GM21367 (cell line): ENCODE measurements at regions not wholly inside any gene's neighbourhood (a gene's known extent, or its start where the extent isn't known, plus 50 kb on each side); places are given as distances from the start of the nearest gene placed in this dataset.

ENCODE experiments used
- ATAC-seq: cut with Tn5 transposase; IDR thresholded peaks from one replicate; pipeline ENCODE4 v1.9.1; 2021; ENCODE audit not compliant: unreplicated experiment

GRCh38 chr18:41553716-41554115 is 401.3 kb upstream of the PIK3C3 start:
- no peak for ATAC-seq

GRCh38 chr18:41548521-41549260 is 406.3 kb upstream of the PIK3C3 start:
- ATAC-seq, result no peak

GRCh38 chr18:41545091-41545888 is 409.7 kb upstream of the PIK3C3 start:
- no peak for ATAC-seq

- no peak for ATAC-seq
Observed at GRCh38 chr18:41543815-41544214, 411.2 kb upstream of the PIK3C3 start.

GRCh38 chr18:41540237-41540871 is 414.7 kb upstream of the PIK3C3 start:
- ATAC-seq, result no peak

GRCh38 chr18:41538751-41539150 is 416.3 kb upstream of the PIK3C3 start:
- ATAC-seq, result no peak

GRCh38 chr18:41537666-41538065 is 417.4 kb upstream of the PIK3C3 start:
- ATAC-seq, result no peak

GRCh38 chr18:41532344-41533086 is 422.5 kb upstream of the PIK3C3 start:
- no peak for ATAC-seq

- no peak for ATAC-seq
Observed at GRCh38 chr18:41530970-41531369, 424.1 kb upstream of the PIK3C3 start.

- no peak for ATAC-seq
Observed at GRCh38 chr18:41529093-41529492, 425.9 kb upstream of the PIK3C3 start.

GRCh38 chr18:41526054-41526453 is 429.0 kb upstream of the PIK3C3 start:
- ATAC-seq, result no peak

GRCh38 chr18:41524674-41525470 is 430.2 kb upstream of the PIK3C3 start:
- no peak for ATAC-seq

GRCh38 chr18:41517142-41517541 is 437.9 kb upstream of the PIK3C3 start:
- ATAC-seq, result no peak

GRCh38 chr18:41513438-41513837 is 441.6 kb upstream of the PIK3C3 start:
- ATAC-seq, result no peak

GRCh38 chr18:41504316-41504715 is 450.7 kb upstream of the PIK3C3 start:
- no peak for ATAC-seq

- no peak for ATAC-seq
Observed at GRCh38 chr18:41501848-41502247, 453.2 kb upstream of the PIK3C3 start.

- no peak for ATAC-seq
Observed at GRCh38 chr18:41499345-41499744, 455.7 kb upstream of the PIK3C3 start.

- ATAC-seq, result no peak
Observed at GRCh38 chr18:41490861-41491260, 464.2 kb upstream of the PIK3C3 start.

- ATAC-seq, result no peak
Observed at GRCh38 chr18:41486575-41486974, 468.5 kb upstream of the PIK3C3 start.

- ATAC-seq, result no peak
Observed at GRCh38 chr18:41484069-41484468, 471.0 kb upstream of the PIK3C3 start.
